Skeletal muscle tissue (tissue), 3 donors: ENCODE measurements at regions not wholly inside any gene's neighbourhood (a gene's known extent, or its start where the extent isn't known, plus 50 kb on each side); places are given as distances from the start of the nearest gene placed in this dataset.
"Not testable (repeated sequence)": the region's sequence is repeated elsewhere in the genome, so short reads cannot be mapped to it uniquely, and the experiment has no call there.

Source experiments
- H3K27ac ChIP-seq: one replicate; pipeline ENCODE4 v1.7.0; 2013; ENCODE audit warnings: mild to moderate bottlenecking, low read depth, low read length, inconsistent platforms
- H3K27me3 ChIP-seq, 3 donors: one replicate each; pipeline ENCODE4 v1.7.0; 2013; ENCODE audit warnings: low read length in 3 of 3; ENCODE audit not compliant: control insufficient read depth in 3 of 3, insufficient read depth in 3 of 3
- H3K36me3 ChIP-seq, 3 donors: one replicate each; pipeline ENCODE4 v1.7.0; 2013; ENCODE audit warnings: low read length in 3 of 3; ENCODE audit not compliant: control insufficient read depth in 3 of 3, insufficient read depth in 3 of 3
- H3K4me1 ChIP-seq, 3 donors: one replicate each; pipeline ENCODE4 v1.7.0; 2013; ENCODE audit warnings: low read length in 3 of 3, mild to moderate bottlenecking in 3 of 3; ENCODE audit not compliant: control insufficient read depth in 3 of 3, insufficient read depth in 3 of 3
- H3K4me3 ChIP-seq, 3 donors: one replicate each; pipeline ENCODE4 v1.7.0; 2013; ENCODE audit warnings: low read length in 3 of 3
- H3K9ac ChIP-seq, 3 donors: one replicate each; pipeline ENCODE4 v1.7.0; 2013; ENCODE audit warnings: low read length in 3 of 3, mild to moderate bottlenecking in 3 of 3, moderate library complexity in 2 of 3, low read depth in 1 of 3
- H3K9me3 ChIP-seq, 3 donors: one replicate each; pipeline ENCODE4 v1.7.0; 2013; ENCODE audit warnings: low read length in 3 of 3; ENCODE audit not compliant: control insufficient read depth in 3 of 3
- donor health status: Osteomylitis.

DNA sequence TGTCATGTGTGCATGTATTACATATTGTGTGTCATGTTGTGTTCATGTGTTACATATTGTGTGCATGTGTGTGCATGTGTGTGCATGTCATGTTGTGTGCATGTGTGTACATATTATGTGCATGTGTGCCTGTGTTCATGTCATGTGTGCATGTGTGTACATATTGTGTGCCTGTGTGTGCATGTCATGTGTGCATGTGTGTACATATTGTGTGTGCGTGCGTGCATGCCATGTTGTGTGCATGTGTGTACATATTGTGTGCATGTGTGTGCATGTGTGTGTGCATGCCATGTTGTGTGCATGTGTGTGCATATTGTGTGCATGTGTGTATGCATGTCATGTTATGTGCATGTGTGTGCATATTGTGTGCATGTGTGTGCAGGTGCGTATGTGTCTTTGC is 267.1 kb downstream of the EIPR1 start:
- H3K27ac ChIP-seq: no peak overlapping the region
- peaks cover 0 to 2% (median 0%) of the 10 kb centered on the region in 3 donors for H3K27me3 ChIP-seq
- no peaks in the 10 kb centered on the region for H3K36me3 ChIP-seq
- no peaks in the 10 kb centered on the region for H3K4me1 ChIP-seq
- no peak overlapping the region for H3K4me3 ChIP-seq
- H3K9ac ChIP-seq: no peak overlapping the region
- H3K9me3 ChIP-seq: no peaks in the 10 kb centered on the region

DNA sequence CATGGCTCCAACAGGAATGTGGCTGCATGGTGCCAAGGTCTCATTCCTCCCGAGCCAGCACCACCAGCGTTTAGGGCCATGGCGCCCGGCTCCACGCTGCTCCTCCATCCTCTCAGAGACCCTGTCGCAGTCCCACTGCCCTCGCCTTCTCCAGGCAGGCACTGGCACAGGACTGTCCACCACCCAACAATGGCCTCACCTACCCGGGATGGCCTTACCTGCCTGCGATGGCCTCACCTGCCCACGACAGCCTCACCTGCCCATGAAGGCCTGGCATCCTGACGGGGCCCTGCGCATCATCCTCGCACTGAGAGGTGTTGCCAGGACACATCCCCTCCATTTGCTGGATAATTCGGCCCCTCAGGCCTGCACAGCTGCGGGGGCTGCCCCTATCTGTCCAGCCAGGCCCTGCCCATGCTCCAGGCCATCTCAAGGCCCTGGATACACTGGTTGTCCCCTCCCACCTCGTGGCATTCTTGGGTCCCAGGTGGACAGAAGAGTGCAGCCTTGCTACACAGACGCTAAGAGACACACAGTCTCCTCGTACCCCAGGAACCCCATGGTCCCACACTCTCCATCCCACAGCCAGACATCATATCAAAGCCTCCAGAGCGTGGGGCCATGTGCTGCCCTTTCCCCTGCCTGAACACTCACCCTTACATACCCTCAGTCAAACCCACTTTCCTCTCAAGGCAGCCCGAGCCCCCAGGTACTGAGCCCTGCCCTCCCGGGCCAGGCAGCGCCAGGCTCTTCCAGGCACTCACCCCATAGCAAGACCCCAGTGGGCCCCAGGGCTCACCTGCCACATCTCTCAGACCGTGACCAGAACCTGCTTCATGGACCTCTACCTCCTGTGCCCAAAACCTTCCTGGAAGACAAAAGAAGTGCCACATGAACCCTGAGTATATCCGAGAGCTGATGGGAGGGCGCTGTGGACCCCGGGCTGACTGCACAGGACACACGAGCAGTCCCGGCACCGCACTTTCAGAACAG is 268.6 kb downstream of the EIPR1 start:
- H3K9me3 ChIP-seq: no peaks in the 10 kb centered on the region
- no peaks in the 10 kb centered on the region for H3K27me3 ChIP-seq
- no peak overlapping the region for H3K4me3 ChIP-seq
- H3K27ac ChIP-seq: no peak overlapping the region
- no peaks in the 10 kb centered on the region for H3K4me1 ChIP-seq
- no peak overlapping the region for H3K9ac ChIP-seq
- no peaks in the 10 kb centered on the region for H3K36me3 ChIP-seq

DNA sequence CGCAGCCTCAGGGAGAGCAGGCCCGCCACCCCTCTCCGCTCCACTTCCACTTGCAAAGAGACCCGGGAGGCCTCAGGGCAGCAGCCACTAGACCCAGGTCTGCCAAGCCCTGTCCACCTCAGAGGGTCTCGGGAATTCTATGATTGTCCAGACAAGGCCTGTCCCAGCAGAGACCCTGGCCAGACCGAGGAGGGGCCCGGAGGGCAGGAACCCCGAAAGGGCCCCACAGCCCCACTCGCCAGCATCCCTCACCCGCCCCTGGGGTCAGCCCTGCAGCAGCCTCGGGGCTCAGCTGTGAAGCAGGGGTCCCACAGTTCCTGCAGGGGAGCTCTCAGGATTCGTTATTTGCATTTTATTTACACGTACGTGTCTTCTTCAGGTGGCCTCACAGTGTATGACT is 269.5 kb downstream of the EIPR1 start:
- no peaks in the 10 kb centered on the region for H3K4me1 ChIP-seq
- H3K27ac ChIP-seq: no peak overlapping the region
- no peaks in the 10 kb centered on the region for H3K27me3 ChIP-seq
- no peak overlapping the region for H3K4me3 ChIP-seq
- H3K9ac ChIP-seq: no peak overlapping the region
- no peaks in the 10 kb centered on the region for H3K9me3 ChIP-seq
- H3K36me3 ChIP-seq: no peaks in the 10 kb centered on the region

DNA sequence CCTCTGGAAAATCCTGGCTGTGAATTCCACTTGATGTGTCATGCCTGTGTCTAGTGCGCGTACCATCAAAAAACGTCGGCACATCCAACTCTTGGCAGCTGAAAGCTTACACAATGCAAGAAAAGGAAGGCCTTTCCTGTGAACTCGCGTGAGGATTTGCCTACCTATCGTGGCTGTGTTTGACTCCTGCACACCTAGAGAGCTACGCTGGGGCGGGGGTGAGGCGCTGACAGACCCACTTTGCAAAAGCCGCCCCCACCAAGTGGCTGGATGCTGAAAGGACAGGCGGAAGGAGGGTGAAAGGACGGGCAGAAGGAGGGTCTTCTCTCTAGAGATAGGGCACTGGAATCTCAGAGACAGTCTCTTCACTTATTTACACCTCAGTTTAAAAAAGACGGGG is 270.1 kb downstream of the EIPR1 start:
- Histone ChIP-seq H3K9ac (no peak overlapping the region), H3K27me3 (peaks cover 0 to 2% (median 2%) of the 10 kb centered on the region in 3 donors), H3K9me3 (no peaks in the 10 kb centered on the region), H3K4me3 (no peak overlapping the region), H3K4me1 (no peaks in the 10 kb centered on the region), H3K27ac (no peak overlapping the region), H3K36me3 (no peaks in the 10 kb centered on the region)

DNA sequence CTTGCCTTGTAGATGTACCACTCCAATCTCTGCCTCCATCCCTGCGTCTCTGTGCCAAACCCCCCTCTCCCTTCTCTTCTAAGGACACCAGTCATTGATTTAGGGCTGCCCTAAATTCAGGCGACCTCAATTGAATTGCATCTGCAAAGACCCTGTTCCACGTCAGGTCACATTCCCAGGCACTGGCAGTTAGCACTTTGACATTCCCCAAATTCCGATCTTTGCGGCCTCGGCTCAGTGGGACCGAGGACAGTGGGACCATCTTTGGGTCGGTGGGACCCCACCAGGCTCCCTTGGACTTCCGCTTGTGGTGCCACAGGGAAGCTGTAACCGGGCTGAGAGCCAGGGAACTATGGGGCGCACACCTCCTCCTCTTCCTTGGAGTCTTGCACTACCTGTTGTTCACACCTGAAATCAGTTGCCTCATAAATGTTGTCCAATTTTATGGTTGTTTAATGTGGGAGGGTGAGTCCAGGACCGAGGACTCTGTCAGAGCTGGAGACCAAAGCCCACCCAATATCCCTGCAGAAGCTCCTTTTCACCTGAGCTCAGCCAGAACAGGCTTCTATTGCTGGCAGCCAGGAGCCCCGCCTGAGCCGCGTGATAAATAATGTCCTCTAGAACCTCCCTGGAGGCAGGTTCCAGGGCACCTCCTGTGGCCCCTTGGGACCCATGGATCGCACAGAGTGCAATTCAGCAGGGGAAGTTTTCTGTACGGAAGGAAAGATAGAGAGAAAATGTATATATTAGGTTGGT is 271.6 kb downstream of the EIPR1 start:
- no peaks in the 10 kb centered on the region for H3K36me3 ChIP-seq
- peaks cover 0 to 13% (median 5%) of the 10 kb centered on the region in 3 donors for H3K27me3 ChIP-seq
- H3K9me3 ChIP-seq: no peaks in the 10 kb centered on the region
- no peak overlapping the region for H3K9ac ChIP-seq
- no peak overlapping the region for H3K27ac ChIP-seq
- H3K4me3 ChIP-seq: no peak overlapping the region
- H3K4me1 ChIP-seq: no peaks in the 10 kb centered on the region

DNA sequence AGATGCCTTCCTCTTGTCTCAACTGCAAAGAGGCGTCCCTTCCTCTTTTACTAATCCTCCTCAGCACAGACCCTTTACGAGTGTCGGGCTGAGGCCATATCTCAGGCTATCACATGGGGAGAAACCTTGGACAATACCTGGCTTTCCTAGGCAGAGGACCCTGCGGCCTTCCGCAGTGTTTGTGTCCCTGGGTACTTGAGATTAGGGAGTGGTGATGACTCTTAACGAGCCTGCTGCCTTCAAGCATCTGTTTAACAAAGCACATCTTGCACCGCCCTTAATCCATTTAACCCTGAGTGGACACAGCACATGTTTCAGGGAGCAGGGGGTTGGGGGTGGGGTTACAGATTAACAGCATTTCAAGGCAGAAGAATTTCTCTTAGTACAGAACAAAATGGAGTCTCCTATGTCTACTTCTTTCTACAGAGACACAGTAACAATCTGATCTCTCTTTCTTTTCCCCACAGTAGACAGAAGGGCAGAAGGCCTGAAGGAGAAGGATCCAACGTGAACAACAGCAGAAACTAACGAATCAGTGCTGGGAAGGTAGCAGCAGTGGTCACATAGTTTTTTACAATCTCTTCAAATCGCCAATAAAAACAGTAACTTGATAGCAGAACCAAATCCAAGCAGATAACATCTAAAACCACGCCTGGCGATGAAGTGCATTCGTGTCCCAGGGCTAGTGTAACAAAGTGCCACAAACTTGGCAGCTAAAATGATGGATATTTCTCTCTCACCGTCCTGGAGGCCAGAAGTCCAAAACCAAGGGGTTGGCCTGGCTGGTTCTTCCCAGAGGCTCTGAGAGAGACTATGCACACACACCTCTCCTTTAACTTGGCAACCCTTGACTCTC is 272.4 kb downstream of the EIPR1 start:
- H3K27ac ChIP-seq, H3K4me3 ChIP-seq, H3K36me3 ChIP-seq, H3K9me3 ChIP-seq, H3K9ac ChIP-seq, H3K4me1 ChIP-seq: not testable (repeated sequence)
- peaks cover 0 to 13% (median 5%) of the 10 kb centered on the region in 3 donors for H3K27me3 ChIP-seq

DNA sequence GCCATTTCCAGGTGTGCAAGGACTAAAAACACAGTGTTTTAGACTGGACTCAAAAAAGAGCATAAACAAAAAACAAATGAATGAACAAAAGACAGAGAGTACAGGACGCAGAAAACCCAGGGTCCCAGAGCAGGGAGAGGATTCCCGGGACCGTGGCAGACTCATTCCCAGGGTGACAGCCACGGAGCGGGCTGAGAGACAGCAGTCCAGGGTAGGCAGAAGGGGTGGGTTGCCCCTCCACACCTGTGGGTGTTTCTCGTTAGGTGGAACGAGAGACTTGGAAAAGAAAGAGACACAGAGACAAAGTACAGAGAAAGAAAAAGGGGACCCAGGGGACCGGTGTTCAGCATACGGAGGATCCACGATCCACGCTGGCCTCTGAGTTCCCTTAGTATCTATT is 273.4 kb downstream of the EIPR1 start:
- Histone ChIP-seq H3K9ac (no peak overlapping the region), H3K27me3 (peaks cover 0 to 19% (median 8%) of the 10 kb centered on the region in 3 donors), H3K36me3 (no peaks in the 10 kb centered on the region), H3K27ac (no peak overlapping the region), H3K9me3 (no peaks in the 10 kb centered on the region), H3K4me3 (no peak overlapping the region), H3K4me1 (no peaks in the 10 kb centered on the region)

DNA sequence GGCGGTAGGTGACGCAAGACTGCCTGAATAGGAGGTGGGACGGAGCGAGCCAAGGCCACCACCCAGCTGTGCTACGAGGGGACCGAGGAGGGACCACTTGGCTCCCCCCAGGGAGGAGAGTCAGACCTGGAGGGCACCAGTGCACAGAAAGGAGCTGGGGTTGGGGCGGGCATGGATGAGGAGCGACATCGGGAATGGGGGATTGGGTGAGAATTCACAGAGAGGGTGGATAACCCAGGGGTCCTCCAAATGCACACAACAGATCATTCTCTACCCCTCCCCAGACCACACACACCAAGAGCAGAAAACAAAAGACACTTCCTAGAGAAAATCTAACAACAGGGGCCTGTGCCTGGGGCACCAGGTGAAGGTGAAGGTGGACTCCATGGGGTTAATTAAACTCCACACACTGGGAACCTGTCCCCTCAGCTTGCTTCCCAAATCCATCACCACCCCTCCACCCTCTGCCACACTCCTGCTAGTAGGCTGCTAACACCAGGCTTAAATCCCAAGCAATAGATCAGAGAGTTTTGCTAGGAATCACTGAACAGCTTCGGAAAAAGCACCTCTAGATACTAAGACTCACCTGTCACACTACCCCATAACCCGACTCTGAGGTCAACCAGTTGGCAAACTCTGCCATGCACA is 274.6 kb downstream of the EIPR1 start:
- Histone ChIP-seq H3K9me3 (no peaks in the 10 kb centered on the region), H3K27ac (no peak overlapping the region), H3K36me3 (no peaks in the 10 kb centered on the region), H3K4me1 (no peaks in the 10 kb centered on the region), H3K27me3 (peaks cover 0 to 23% (median 12%) of the 10 kb centered on the region in 3 donors), H3K4me3 (no peak overlapping the region), H3K9ac (no peak overlapping the region)

DNA sequence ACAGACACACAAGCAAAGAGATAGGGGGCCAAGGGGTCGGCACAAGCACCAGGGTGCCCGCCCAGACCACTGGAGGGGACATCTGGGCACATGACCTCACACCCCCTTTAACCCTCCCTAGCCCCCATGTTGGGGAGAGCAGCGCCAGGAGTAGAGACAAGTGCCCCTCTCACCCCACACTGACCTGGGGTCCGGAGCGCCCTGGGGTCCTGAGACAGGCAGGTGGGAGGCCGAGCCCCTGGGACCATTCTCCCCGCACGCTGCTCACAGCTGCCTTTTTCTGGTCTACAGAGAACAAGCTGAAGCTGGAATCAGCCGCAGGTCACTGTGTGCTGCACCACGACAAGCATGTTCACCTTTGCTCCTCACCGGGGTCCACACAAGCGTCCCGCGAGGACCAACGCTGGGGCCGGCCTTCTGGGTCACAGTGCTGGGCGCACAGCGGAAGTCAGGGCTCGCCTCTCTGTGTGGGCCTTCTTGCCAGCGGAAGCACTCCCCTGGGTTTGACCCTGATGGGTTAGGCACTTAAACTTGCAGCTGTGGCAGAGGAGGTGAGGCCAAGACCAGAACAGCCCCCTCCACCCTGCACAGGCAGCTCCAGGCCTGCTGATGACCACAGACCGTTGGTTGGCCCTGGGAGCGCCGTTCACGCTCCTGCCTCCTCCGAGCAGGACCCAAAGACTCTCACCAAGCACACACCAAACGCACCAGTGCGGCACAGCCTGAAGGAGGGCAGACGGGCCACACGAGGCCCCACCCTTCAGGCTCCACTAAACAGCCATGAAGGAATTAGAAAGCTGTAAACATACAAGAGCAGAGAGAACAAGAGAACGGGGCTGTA is 275.3 kb downstream of the EIPR1 start:
- Histone ChIP-seq H3K9ac (no peak overlapping the region), H3K27me3 (peaks cover 0 to 25% (median 12%) of the 10 kb centered on the region in 3 donors), H3K27ac (no peak overlapping the region), H3K4me1 (no peaks in the 10 kb centered on the region), H3K36me3 (no peaks in the 10 kb centered on the region), H3K9me3 (no peaks in the 10 kb centered on the region), H3K4me3 (no peak overlapping the region)
